ENCODE measurements at regions not wholly inside any gene's neighbourhood (a gene's known extent, or its start where the extent isn't known, plus 50 kb on each side); places are given as distances from the start of the nearest gene placed in this dataset.

GRCh38 chr3:154071146-154071545 lies 50.0 kb upstream of the ARHGEF26 start:
- intact Hi-C loops (cut with DNase I), result no loop called here
- no peak for DNase-seq
- Histone ChIP-seq H3K36me3 (no peaks in the 10 kb centered on the region), H3K9me3 (peaks cover 0 to 19% (median 4%) of the 10 kb centered on the region in 12 donors), H3K27ac (no peak overlapping the region), H3K27me3 (no peaks in the 10 kb centered on the region), H3K4me3 (no peak overlapping the region), H3K4me1 (no peaks in the 10 kb centered on the region)
- TF ChIP-seq POLR2A (IDR thresholded peaks at IDR 0.05), result no peak
- no peak for TF ChIP-seq CTCF (IDR thresholded peaks at IDR 0.05)
- WGBS, 4 donors, result 92 to 97% (median 94%) methylated on average over 2 of the region's 2 CpGs
- no peak for ATAC-seq

All from heart left ventricle (tissue), 16 donors.